ENCODE measurements at regions not wholly inside any gene's neighbourhood (a gene's known extent, or its start where the extent isn't known, plus 50 kb on each side); places are given as distances from the start of the nearest gene placed in this dataset.

DNA sequence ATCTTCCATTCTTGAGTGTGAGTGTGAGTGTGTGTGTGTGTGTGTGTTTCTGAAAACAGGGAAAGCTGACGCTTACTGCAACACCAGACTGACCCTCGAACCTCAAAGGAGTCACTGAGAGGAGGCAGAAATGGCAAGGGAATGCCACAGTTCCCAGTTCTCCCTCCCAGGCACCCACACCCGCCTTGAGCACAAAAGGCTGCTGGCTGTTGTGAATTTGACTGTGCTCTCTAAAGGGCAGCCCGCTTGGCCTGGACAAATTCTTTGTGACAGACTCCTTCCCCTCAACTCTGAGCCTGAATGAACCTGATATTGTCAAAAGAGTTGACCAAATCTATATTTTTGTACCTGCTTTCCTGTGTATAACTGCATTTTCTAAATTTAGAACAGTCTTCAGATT lies 245.7 kb upstream of the IRX2 start:
- no peak overlapping the region for H3K4me3 Mint-ChIP-seq
- no peak for DNase-seq (ENCODE audit: low spot score)
- H3K4me1 Mint-ChIP-seq, result peaks cover 7% of the 10 kb centered on the region
- H3K27ac Mint-ChIP-seq, result no peak overlapping the region
- H3K36me3 Mint-ChIP-seq, result peaks cover 9% of the 10 kb centered on the region
- POLR2A ChIA-PET, result no interaction called here
- TF ChIP-seq, protein P1, sequence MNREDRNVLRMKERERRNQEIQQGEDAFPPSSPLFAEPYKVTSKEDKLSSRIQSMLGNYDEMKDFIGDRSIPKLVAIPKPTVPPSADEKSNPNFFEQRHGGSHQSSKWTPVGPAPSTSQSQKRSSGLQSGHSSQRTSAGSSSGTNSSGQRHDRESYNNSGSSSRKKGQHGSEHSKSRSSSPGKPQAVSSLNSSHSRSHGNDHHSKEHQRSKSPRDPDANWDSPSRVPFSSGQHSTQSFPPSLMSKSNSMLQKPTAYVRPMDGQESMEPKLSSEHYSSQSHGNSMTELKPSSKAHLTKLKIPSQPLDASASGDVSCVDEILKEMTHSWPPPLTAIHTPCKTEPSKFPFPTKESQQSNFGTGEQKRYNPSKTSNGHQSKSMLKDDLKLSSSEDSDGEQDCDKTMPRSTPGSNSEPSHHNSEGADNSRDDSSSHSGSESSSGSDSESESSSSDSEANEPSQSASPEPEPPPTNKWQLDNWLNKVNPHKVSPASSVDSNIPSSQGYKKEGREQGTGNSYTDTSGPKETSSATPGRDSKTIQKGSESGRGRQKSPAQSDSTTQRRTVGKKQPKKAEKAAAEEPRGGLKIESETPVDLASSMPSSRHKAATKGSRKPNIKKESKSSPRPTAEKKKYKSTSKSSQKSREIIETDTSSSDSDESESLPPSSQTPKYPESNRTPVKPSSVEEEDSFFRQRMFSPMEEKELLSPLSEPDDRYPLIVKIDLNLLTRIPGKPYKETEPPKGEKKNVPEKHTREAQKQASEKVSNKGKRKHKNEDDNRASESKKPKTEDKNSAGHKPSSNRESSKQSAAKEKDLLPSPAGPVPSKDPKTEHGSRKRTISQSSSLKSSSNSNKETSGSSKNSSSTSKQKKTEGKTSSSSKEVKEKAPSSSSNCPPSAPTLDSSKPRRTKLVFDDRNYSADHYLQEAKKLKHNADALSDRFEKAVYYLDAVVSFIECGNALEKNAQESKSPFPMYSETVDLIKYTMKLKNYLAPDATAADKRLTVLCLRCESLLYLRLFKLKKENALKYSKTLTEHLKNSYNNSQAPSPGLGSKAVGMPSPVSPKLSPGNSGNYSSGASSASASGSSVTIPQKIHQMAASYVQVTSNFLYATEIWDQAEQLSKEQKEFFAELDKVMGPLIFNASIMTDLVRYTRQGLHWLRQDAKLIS (CRISPR knock-in tag; IDR thresholded peaks at IDR 0.05; ENCODE audit: borderline replicate concordance), result no peak
- no peak for TF ChIP-seq EMX1 (CRISPR knock-in tag; IDR thresholded peaks at IDR 0.05)
- TF ChIP-seq JAZF1 (CRISPR knock-in tag; IDR thresholded peaks at IDR 0.05), result no peak
- TF ChIP-seq, protein P2, sequence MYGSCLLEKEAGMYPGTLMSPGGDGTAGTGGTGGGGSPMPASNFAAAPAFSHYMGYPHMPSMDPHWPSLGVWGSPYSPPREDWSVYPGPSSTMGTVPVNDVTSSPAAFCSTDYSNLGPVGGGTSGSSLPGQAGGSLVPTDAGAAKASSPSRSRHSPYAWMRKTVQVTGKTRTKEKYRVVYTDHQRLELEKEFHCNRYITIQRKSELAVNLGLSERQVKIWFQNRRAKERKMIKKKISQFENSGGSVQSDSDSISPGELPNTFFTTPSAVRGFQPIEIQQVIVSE (CRISPR knock-in tag; IDR thresholded peaks at IDR 0.05; ENCODE audit: borderline replicate concordance), result no peak
- no peak for TF ChIP-seq GRHL2 (CRISPR knock-in tag; IDR thresholded peaks at IDR 0.05; ENCODE audit: insufficient replicate concordance, severe bottlenecking)
- no peak for TF ChIP-seq ZNF232 (CRISPR knock-in tag; IDR thresholded peaks at IDR 0.05)
- no peak for TF ChIP-seq PRRX2 (CRISPR knock-in tag; IDR thresholded peaks at IDR 0.05)
- TF ChIP-seq MXD4 (CRISPR knock-in tag; IDR thresholded peaks at IDR 0.05; ENCODE audit: borderline replicate concordance), result no peak
- TF ChIP-seq ZBTB21 (CRISPR knock-in tag; IDR thresholded peaks at IDR 0.05; ENCODE audit: borderline replicate concordance), result no peak
- TF ChIP-seq CREB1 (CRISPR knock-in tag; IDR thresholded peaks at IDR 0.05), result no peak
- TF ChIP-seq, protein P3, sequence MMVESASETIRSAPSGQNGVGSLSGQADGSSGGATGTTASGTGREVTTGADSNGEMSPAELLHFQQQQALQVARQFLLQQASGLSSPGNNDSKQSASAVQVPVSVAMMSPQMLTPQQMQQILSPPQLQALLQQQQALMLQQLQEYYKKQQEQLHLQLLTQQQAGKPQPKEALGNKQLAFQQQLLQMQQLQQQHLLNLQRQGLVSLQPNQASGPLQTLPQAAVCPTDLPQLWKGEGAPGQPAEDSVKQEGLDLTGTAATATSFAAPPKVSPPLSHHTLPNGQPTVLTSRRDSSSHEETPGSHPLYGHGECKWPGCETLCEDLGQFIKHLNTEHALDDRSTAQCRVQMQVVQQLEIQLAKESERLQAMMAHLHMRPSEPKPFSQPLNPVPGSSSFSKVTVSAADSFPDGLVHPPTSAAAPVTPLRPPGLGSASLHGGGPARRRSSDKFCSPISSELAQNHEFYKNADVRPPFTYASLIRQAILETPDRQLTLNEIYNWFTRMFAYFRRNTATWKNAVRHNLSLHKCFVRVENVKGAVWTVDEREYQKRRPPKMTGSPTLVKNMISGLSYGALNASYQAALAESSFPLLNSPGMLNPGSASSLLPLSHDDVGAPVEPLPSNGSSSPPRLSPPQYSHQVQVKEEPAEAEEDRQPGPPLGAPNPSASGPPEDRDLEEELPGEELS (CRISPR knock-in tag; IDR thresholded peaks at IDR 0.05), result no peak
- no peak for TF ChIP-seq ETV6 (CRISPR knock-in tag; IDR thresholded peaks at IDR 0.05)
- TF ChIP-seq, protein P4, sequence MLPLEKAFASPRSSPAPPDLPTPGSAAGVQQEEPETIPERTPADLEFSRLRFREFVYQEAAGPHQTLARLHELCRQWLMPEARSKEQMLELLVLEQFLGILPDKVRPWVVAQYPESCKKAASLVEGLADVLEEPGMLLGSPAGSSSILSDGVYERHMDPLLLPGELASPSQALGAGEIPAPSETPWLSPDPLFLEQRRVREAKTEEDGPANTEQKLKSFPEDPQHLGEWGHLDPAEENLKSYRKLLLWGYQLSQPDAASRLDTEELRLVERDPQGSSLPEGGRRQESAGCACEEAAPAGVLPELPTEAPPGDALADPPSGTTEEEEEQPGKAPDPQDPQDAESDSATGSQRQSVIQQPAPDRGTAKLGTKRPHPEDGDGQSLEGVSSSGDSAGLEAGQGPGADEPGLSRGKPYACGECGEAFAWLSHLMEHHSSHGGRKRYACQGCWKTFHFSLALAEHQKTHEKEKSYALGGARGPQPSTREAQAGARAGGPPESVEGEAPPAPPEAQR (CRISPR knock-in tag; IDR thresholded peaks at IDR 0.05), result no peak
- CTCF ChIA-PET, result no interaction called here
- H3K9me3 Mint-ChIP-seq, result peaks cover 16% of the 10 kb centered on the region
- no peak for ATAC-seq
- H3K27me3 Mint-ChIP-seq (ENCODE audit: low read depth), result no peaks in the 10 kb centered on the region; the same call in none of the 2 replicates

DNA sequence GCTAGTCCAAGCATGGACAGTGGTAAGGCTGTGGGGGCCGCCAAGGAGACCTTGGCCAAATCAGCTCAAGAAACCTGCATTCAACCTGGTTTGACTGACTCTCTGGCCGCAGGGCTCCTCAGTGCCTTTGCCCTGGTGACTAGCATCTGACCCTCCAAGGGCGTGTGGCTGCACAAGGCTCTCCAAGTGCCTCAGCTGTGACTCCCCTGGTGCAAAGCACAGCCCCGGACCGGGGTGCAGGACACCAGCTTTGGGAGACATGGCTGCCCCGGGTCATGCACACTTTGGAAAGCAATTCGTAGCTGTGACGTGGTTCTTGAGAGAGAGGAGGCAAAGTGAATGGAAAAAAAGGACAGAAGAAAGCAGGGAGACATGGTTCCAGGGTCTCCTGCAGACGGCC lies 245.2 kb upstream of the IRX2 start:
- H3K36me3 Mint-ChIP-seq, result peaks cover 4% of the 10 kb centered on the region; the same call in 1 of the 2 replicates
- POLR2A ChIA-PET, result no interaction called here

More for the DNA sequence above, 245.2 kb upstream of the IRX2 start:
- peaks cover 11% of the 10 kb centered on the region for H3K9me3 Mint-ChIP-seq
- DNase-seq (ENCODE audit: low spot score) (no peak), ATAC-seq (no peak)
- no peaks in the 10 kb centered on the region; the same call in 1 of the 2 replicates for H3K27me3 Mint-ChIP-seq (ENCODE audit: low read depth)
- H3K27ac Mint-ChIP-seq, result no peak overlapping the region
- CTCF ChIA-PET, result no interaction called here
- H3K4me3 Mint-ChIP-seq, result no peak overlapping the region
- TF ChIP-seq MYBL2 (CRISPR knock-in tag; IDR thresholded peaks at IDR 0.05) (no peak), ZNF423 (CRISPR knock-in tag; IDR thresholded peaks at IDR 0.05) (no peak), ZNF121 (CRISPR knock-in tag; IDR thresholded peaks at IDR 0.05) (no peak), GTF2I (CRISPR knock-in tag; conservative IDR thresholded peaks at IDR 0.05) (no peak), GRHL2 (CRISPR knock-in tag; IDR thresholded peaks at IDR 0.05; ENCODE audit: insufficient replicate concordance, severe bottlenecking) (no peak), NFATC4 (CRISPR knock-in tag; IDR thresholded peaks at IDR 0.05) (no peak), FOXP1 (CRISPR knock-in tag; IDR thresholded peaks at IDR 0.05; ENCODE audit: borderline replicate concordance) (no peak)
- TF ChIP-seq, protein P5, sequence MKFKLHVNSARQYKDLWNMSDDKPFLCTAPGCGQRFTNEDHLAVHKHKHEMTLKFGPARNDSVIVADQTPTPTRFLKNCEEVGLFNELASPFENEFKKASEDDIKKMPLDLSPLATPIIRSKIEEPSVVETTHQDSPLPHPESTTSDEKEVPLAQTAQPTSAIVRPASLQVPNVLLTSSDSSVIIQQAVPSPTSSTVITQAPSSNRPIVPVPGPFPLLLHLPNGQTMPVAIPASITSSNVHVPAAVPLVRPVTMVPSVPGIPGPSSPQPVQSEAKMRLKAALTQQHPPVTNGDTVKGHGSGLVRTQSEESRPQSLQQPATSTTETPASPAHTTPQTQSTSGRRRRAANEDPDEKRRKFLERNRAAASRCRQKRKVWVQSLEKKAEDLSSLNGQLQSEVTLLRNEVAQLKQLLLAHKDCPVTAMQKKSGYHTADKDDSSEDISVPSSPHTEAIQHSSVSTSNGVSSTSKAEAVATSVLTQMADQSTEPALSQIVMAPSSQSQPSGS (CRISPR knock-in tag; IDR thresholded peaks at IDR 0.05; ENCODE audit: borderline replicate concordance, low read depth), result no peak
- TF ChIP-seq, protein P6, sequence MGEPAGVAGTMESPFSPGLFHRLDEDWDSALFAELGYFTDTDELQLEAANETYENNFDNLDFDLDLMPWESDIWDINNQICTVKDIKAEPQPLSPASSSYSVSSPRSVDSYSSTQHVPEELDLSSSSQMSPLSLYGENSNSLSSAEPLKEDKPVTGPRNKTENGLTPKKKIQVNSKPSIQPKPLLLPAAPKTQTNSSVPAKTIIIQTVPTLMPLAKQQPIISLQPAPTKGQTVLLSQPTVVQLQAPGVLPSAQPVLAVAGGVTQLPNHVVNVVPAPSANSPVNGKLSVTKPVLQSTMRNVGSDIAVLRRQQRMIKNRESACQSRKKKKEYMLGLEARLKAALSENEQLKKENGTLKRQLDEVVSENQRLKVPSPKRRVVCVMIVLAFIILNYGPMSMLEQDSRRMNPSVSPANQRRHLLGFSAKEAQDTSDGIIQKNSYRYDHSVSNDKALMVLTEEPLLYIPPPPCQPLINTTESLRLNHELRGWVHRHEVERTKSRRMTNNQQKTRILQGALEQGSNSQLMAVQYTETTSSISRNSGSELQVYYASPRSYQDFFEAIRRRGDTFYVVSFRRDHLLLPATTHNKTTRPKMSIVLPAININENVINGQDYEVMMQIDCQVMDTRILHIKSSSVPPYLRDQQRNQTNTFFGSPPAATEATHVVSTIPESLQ (CRISPR knock-in tag; IDR thresholded peaks at IDR 0.05), result no peak
- H3K4me1 Mint-ChIP-seq, result peaks cover 7% of the 10 kb centered on the region

All from WTC11 (cell line).